H1 (cell line): ENCODE measurements at regions not wholly inside any gene's neighbourhood (a gene's known extent, or its start where the extent isn't known, plus 50 kb on each side); places are given as distances from the start of the nearest gene placed in this dataset.

Source experiments
- CTCF ChIA-PET: fragments of 300-600 bp; sonication (Branson Sonifier 250); formaldehyde crosslinking; loops from one replicate; lab custom pipeline; 2021; ENCODE audit not compliant: partially characterized antibody; lab: Charles Lee
- POLR2A ChIA-PET: fragments of 300-600 bp; sonication (Branson Sonifier 250); formaldehyde crosslinking; loops from one replicate; lab custom pipeline; 2021; ENCODE audit warnings: inconsistent platforms; ENCODE audit not compliant: partially characterized antibody; lab: Charles Lee
- DNase-seq, 2 experiments: peaks; one replicate each; pipeline versions ENCODE4 v3.0.0 to v3.0.0-alpha.2; 2010 to 2022; ENCODE audit warnings: low spot score in 2 of 2, low read depth in 1 of 2, mixed read lengths in 1 of 2
- FAIRE-seq: peaks from 2 replicates; lab custom pipeline; 2011; peaks lifted over from hg19 to GRCh38; lab: Jason Lieb, UNC
- H2AFZ ChIP-seq: 2 replicates; pipeline ENCODE4 v1.8.1; 2012; ENCODE audit warnings: low read length, inconsistent platforms
- H2AK5ac ChIP-seq: 2 replicates; pipeline ENCODE4 v1.6.1; 2013; ENCODE audit warnings: low read depth, low read length
- H2BK120ac ChIP-seq: replicated peaks from 2 replicates; pipeline ENCODE3; 2013; ENCODE audit warnings: low read depth, low read length, inconsistent platforms
- H2BK12ac ChIP-seq: 2 replicates; pipeline ENCODE4 v1.6.1; 2013; ENCODE audit warnings: low read depth, low read length
- H2BK15ac ChIP-seq: 2 replicates; pipeline ENCODE4 v1.6.1; 2013; ENCODE audit warnings: low read length
- H2BK20ac ChIP-seq: 2 replicates; pipeline ENCODE4 v1.6.1; 2013; ENCODE audit warnings: low read length
- H2BK5ac ChIP-seq: 2 replicates; pipeline ENCODE4 v1.6.1; 2013; ENCODE audit warnings: low read depth, low read length
- H3K14ac ChIP-seq: 2 replicates; pipeline ENCODE4 v1.6.1; 2013; ENCODE audit warnings: inconsistent platforms; ENCODE audit not compliant: insufficient read length
- H3K18ac ChIP-seq: 2 replicates; pipeline ENCODE4 v1.6.1; 2013; ENCODE audit warnings: low read length; ENCODE audit errors: extremely low read depth
- H3K23ac ChIP-seq: 2 replicates; pipeline ENCODE4 v1.6.1; 2013; ENCODE audit warnings: inconsistent platforms; ENCODE audit not compliant: insufficient read length
- H3K23me2 ChIP-seq: 2 replicates; pipeline ENCODE4 v1.6.1; 2013; ENCODE audit warnings: low read depth, low read length
- H3K27ac ChIP-seq: 2 replicates; pipeline ENCODE4 v1.6.1; 2011; ENCODE audit warnings: low read depth, low read length, inconsistent platforms
- H3K27me3 ChIP-seq, 4 experiments: replicated peaks in 1 of 4; 1 replicate in 1 of 4; 2 replicates in 3 of 4; pipeline versions ENCODE4 v1.6.1 to v1.8.1; 2011 to 2013; ENCODE audit warnings: low read length in 3 of 4, mild to moderate bottlenecking in 3 of 4, inconsistent platforms in 2 of 4, mixed read lengths in 2 of 4, moderate library complexity in 1 of 4; ENCODE audit not compliant: control insufficient read depth in 3 of 4, insufficient read depth in 3 of 4; ENCODE audit errors: extremely low read depth in 1 of 4
- H3K36me3 ChIP-seq, 4 experiments: 2 replicates each; pipeline versions ENCODE4 v1.6.1 to v1.8.1; 2011 to 2013; ENCODE audit warnings: mild to moderate bottlenecking in 4 of 4, low read length in 3 of 4, moderate library complexity in 2 of 4, control low read depth in 1 of 4, inconsistent platforms in 1 of 4; ENCODE audit not compliant: insufficient read depth in 4 of 4, control insufficient read depth in 2 of 4
- H3K4ac ChIP-seq: replicated peaks from 2 replicates; pipeline ENCODE3; 2013; ENCODE audit warnings: low read length, low read depth, mixed read lengths, inconsistent platforms; ENCODE audit not compliant: insufficient read length
- H3K4me1 ChIP-seq, 4 experiments: replicated peaks in 1 of 4; 1 replicate in 1 of 4; 2 replicates in 3 of 4; pipeline versions ENCODE4 v1.6.1 to v1.8.1; 2011 to 2013; ENCODE audit warnings: low read length in 3 of 4, inconsistent platforms in 2 of 4, mixed read lengths in 1 of 4; ENCODE audit not compliant: insufficient read depth in 4 of 4, control insufficient read depth in 3 of 4
- H3K4me2 ChIP-seq, 2 experiments: 2 replicates each; pipeline versions ENCODE4 v1.6.1 to v1.8.1; 2011 to 2013; ENCODE audit warnings: low read depth in 2 of 2, low read length in 2 of 2, control low read depth in 1 of 2, inconsistent platforms in 1 of 2, mild to moderate bottlenecking in 1 of 2; ENCODE audit not compliant: insufficient read depth in 1 of 2
- H3K4me3 ChIP-seq, 4 experiments: fragments of 200-600, 300-600 bp in 1 of 4; sonication (generic), shearing (Covaris generic), sonication (Bioruptor Twin) in 1 of 4; 2 replicates each; pipeline versions ENCODE4 v1.5.1 to v1.8.1; 2011 to 2016; ENCODE audit warnings: low read length in 4 of 4, low read depth in 3 of 4, control low read depth in 2 of 4, inconsistent platforms in 2 of 4, mild to moderate bottlenecking in 2 of 4, mixed read lengths in 1 of 4, moderate library complexity in 1 of 4; ENCODE audit not compliant: insufficient read depth in 2 of 4; ENCODE audit errors: extremely low read depth in 1 of 4
- H3K56ac ChIP-seq: replicated peaks from 2 replicates; pipeline ENCODE3; 2013; ENCODE audit warnings: low read depth, mild to moderate bottlenecking, mixed read lengths, low read length, inconsistent platforms; ENCODE audit not compliant: insufficient read length
- H3K79me1 ChIP-seq: 2 replicates; pipeline ENCODE4 v1.6.1; 2013; ENCODE audit warnings: low read depth, low read length, control low read depth
- H3K79me2 ChIP-seq, 2 experiments: 2 replicates each; pipeline versions ENCODE4 v1.6.1 to v1.8.1; 2012 to 2013; ENCODE audit warnings: low read length in 2 of 2, mild to moderate bottlenecking in 2 of 2, inconsistent platforms in 1 of 2; ENCODE audit not compliant: insufficient read depth in 2 of 2, control insufficient read depth in 1 of 2
- H3K9ac ChIP-seq, 4 experiments: replicated peaks in 1 of 4; 1 replicate in 1 of 4; 2 replicates in 3 of 4; pipeline versions ENCODE4 v1.6.1 to v1.8.1; 2011 to 2013; ENCODE audit warnings: low read depth in 3 of 4, low read length in 3 of 4, control low read depth in 2 of 4, mild to moderate bottlenecking in 2 of 4, moderate library complexity in 2 of 4, inconsistent platforms in 1 of 4; ENCODE audit errors: extremely low read depth in 1 of 4
- H3K9me3 ChIP-seq, 2 experiments: 2 replicates each; pipeline versions ENCODE4 v1.6.1 to v1.8.1; 2012 to 2013; ENCODE audit warnings: mild to moderate bottlenecking in 2 of 2, moderate library complexity in 2 of 2, control low read depth in 1 of 2, inconsistent platforms in 1 of 2, low read depth in 1 of 2, low read length in 1 of 2, mixed read lengths in 1 of 2; ENCODE audit not compliant: insufficient read depth in 2 of 2
- H4K20me1 ChIP-seq, 2 experiments: replicated peaks in 1 of 2; 2 replicates each; pipeline versions ENCODE3 to v1.8.1; 2011 to 2013; ENCODE audit warnings: inconsistent platforms in 2 of 2, low read length in 2 of 2, mild to moderate bottlenecking in 1 of 2; ENCODE audit not compliant: insufficient read depth in 2 of 2, control insufficient read depth in 1 of 2
- H4K5ac ChIP-seq: 2 replicates; pipeline ENCODE4 v1.6.1; 2013; ENCODE audit warnings: low read length, low read depth, mixed read lengths, inconsistent platforms; ENCODE audit not compliant: insufficient read length
- H4K8ac ChIP-seq: 2 replicates; pipeline ENCODE4 v1.8.0; 2013; ENCODE audit warnings: mild to moderate bottlenecking, moderate library complexity, low read length, inconsistent platforms; ENCODE audit not compliant: insufficient read depth; ENCODE audit errors: extremely low read depth
- H4K91ac ChIP-seq: replicated peaks from 2 replicates; pipeline ENCODE3; 2013; ENCODE audit warnings: low read length, mixed read lengths, inconsistent platforms; ENCODE audit not compliant: insufficient read length
- GTF2F1 ChIP-seq: IDR thresholded peaks from 2 replicates; pipeline ENCODE4 v1.6.1; 2012; ENCODE audit warnings: low read depth, low read length, improper control_type of control experiment, borderline replicate concordance
- JUN ChIP-seq: IDR thresholded peaks from 2 replicates; pipeline ENCODE4 v1.6.1; 2011; ENCODE audit warnings: low read depth, mild to moderate bottlenecking, improper control_type of control experiment, low read length
- KDM1A ChIP-seq: fragments of 200-600, 300-600 bp; sonication (generic); IDR thresholded peaks from 2 replicates; pipeline ENCODE4 v1.7.1; 2016; ENCODE audit warnings: mild to moderate bottlenecking, low read length, borderline replicate concordance
- KDM4A ChIP-seq: IDR thresholded peaks from one replicate; pipeline ENCODE4 v1.7.1; 2012; ENCODE audit warnings: low read depth, mild to moderate bottlenecking, moderate library complexity, low read length, inconsistent platforms; ENCODE audit not compliant: severe bottlenecking
- POU5F1 ChIP-seq: IDR thresholded peaks from 2 replicates; pipeline ENCODE4 v1.6.1; 2011; ENCODE audit warnings: low read depth, mild to moderate bottlenecking, low read length, moderate library complexity
- RFX5 ChIP-seq: IDR thresholded peaks from 2 replicates; pipeline ENCODE4 v1.6.1; 2011; ENCODE audit warnings: low read depth, low read length, improper control_type of control experiment, borderline replicate concordance
- WGBS, 2 experiments: shearing (Covaris generic) in 1 of 2; methylation state at CpG; one replicate each; pipeline versions ENCODE4 v1.1.6 to v1.1.7; 2013 to 2015; ENCODE audit warnings: low lambda C conversion rate in 2 of 2, mixed read lengths in 2 of 2, inconsistent platforms in 1 of 2, low coverage in 1 of 2, missing lambda C conversion rate in 1 of 2; ENCODE audit not compliant: insufficient replicate concordance in 2 of 2, insufficient coverage in 1 of 2, insufficient read length in 1 of 2; ENCODE audit errors: extremely low coverage in 1 of 2, missing lambda C conversion rate in 1 of 2; 5-methylcytosine and 5-hydroxymethylcytosine counted together
- TF ChIP-seq, protein P1 (sequence below): IDR thresholded peaks from 2 replicates; pipeline ENCODE4 v1.6.1; 2012; ENCODE audit warnings: inconsistent platforms
- TF ChIP-seq, protein P2 (sequence below): IDR thresholded peaks from 2 replicates; pipeline ENCODE4 v1.6.1; 2011; ENCODE audit warnings: low read depth, mild to moderate bottlenecking, low read length; ENCODE audit not compliant: insufficient read depth
- TF ChIP-seq, protein P3 (sequence below): IDR thresholded peaks from 2 replicates; pipeline ENCODE4 v1.6.1; 2011; ENCODE audit warnings: low read length, improper control_type of control experiment

DNA sequence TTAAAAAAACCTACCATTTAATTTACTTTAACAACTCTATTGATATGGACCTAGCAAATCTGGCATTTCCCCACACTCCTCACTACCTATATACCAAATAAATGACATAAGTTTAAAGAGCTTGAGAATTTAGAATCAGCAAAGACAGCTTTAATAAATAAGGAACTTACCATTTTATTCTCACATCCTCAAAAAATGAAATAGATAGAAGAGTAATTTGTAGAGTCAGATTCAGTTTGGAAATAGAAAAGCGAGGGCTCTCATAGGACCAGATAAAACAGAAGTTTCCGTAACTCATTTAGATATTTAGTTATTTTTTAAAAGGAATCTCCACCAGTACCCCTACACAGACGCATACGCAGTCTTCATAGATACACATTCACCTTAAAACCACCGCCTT is 117.9 kb downstream of the RGS2 start:
- Histone ChIP-seq H3K27me3 (no peaks in the 10 kb centered on the region), H2BK20ac (no peak overlapping the region), H3K4ac (no peak overlapping the region), H3K18ac (no peak overlapping the region), H3K14ac (no peak overlapping the region), H2BK15ac (no peak overlapping the region), H4K20me1 (no peaks in the 10 kb centered on the region), H3K23ac (no peak overlapping the region), H4K5ac (no peak overlapping the region), H2BK5ac (no peak overlapping the region), H3K4me1 (no peaks in the 10 kb centered on the region), H2AFZ (no peak overlapping the region)
- ChIA-PET POLR2A (no interaction called here), CTCF (interaction anchor here (0.8 kb wide), 1 partner anchor 15 kb away, joined by 4 read pairs; no protein-coding TSS in a partner anchor)
- DNase-seq (no peak), FAIRE-seq (no peak)
- 98% methylated on average over 5 of the region's 5 CpGs; no CpG with 5 or more reads in 1 of the 2 experiments for WGBS, 2 experiments
- no peak for TF ChIP-seq GTF2F1
- TF ChIP-seq, protein P1, sequence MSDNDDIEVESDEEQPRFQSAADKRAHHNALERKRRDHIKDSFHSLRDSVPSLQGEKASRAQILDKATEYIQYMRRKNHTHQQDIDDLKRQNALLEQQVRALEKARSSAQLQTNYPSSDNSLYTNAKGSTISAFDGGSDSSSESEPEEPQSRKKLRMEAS: no peak
- no peak for TF ChIP-seq RFX5
- TF ChIP-seq KDM1A: no peak
- no peak for TF ChIP-seq KDM4A
- TF ChIP-seq, protein P2, sequence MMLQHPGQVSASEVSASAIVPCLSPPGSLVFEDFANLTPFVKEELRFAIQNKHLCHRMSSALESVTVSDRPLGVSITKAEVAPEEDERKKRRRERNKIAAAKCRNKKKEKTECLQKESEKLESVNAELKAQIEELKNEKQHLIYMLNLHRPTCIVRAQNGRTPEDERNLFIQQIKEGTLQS: no peak
- no peak for TF ChIP-seq JUN
- no peak for TF ChIP-seq POU5F1
- TF ChIP-seq, protein P3, sequence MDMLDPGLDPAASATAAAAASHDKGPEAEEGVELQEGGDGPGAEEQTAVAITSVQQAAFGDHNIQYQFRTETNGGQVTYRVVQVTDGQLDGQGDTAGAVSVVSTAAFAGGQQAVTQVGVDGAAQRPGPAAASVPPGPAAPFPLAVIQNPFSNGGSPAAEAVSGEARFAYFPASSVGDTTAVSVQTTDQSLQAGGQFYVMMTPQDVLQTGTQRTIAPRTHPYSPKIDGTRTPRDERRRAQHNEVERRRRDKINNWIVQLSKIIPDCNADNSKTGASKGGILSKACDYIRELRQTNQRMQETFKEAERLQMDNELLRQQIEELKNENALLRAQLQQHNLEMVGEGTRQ: no peak
- TF ChIP-seq, all 59 proteins: peak for 0
- Histone ChIP-seq H4K8ac (no peak overlapping the region), H3K36me3 (no peaks in the 10 kb centered on the region), H3K4me3 (no peak overlapping the region), H3K79me1 (no peaks in the 10 kb centered on the region), H3K23me2 (no peaks in the 10 kb centered on the region), H3K79me2 (no peaks in the 10 kb centered on the region), H2AK5ac (no peak overlapping the region), H2BK12ac (no peak overlapping the region), H3K4me2 (no peak overlapping the region), H3K9me3 (no peaks in the 10 kb centered on the region), H4K91ac (no peak overlapping the region), H3K56ac (no peak overlapping the region), H2BK120ac (no peak overlapping the region), H3K9ac (no peak overlapping the region), H3K27ac (no peak overlapping the region)
